ENCODE measurements at regions not wholly inside any gene's neighbourhood (a gene's known extent, or its start where the extent isn't known, plus 50 kb on each side); places are given as distances from the start of the nearest gene placed in this dataset.

DNA sequence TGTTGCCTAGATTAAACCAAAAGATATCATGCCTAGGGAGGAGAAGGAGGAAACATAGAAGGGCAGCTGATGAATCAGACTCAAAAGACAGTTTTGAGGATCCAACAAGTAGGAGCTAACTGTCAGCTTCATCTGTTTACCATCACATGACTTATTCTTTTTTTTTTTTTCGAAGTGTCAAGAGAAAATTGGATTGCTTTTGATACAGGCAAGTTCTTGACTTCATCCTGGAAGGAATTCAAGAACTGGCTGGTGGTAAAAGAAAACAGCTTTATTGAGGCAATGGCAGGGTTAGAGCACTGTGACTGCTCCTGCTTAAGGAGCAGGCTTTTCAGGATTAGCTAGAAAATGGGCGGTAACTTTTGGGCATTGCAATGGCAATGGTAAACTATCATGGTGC lies 227.5 kb upstream of the KCNMB2 start:
- TF ChIP-seq, protein P1, sequence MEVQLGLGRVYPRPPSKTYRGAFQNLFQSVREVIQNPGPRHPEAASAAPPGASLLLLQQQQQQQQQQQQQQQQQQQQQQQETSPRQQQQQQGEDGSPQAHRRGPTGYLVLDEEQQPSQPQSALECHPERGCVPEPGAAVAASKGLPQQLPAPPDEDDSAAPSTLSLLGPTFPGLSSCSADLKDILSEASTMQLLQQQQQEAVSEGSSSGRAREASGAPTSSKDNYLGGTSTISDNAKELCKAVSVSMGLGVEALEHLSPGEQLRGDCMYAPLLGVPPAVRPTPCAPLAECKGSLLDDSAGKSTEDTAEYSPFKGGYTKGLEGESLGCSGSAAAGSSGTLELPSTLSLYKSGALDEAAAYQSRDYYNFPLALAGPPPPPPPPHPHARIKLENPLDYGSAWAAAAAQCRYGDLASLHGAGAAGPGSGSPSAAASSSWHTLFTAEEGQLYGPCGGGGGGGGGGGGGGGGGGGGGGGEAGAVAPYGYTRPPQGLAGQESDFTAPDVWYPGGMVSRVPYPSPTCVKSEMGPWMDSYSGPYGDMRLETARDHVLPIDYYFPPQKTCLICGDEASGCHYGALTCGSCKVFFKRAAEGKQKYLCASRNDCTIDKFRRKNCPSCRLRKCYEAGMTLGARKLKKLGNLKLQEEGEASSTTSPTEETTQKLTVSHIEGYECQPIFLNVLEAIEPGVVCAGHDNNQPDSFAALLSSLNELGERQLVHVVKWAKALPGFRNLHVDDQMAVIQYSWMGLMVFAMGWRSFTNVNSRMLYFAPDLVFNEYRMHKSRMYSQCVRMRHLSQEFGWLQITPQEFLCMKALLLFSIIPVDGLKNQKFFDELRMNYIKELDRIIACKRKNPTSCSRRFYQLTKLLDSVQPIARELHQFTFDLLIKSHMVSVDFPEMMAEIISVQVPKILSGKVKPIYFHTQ (CRISPR knock-in tag; IDR thresholded peaks at IDR 0.05), result no peak
- TF ChIP-seq NFATC4 (CRISPR knock-in tag; IDR thresholded peaks at IDR 0.05), result no peak
- TF ChIP-seq, protein P2, sequence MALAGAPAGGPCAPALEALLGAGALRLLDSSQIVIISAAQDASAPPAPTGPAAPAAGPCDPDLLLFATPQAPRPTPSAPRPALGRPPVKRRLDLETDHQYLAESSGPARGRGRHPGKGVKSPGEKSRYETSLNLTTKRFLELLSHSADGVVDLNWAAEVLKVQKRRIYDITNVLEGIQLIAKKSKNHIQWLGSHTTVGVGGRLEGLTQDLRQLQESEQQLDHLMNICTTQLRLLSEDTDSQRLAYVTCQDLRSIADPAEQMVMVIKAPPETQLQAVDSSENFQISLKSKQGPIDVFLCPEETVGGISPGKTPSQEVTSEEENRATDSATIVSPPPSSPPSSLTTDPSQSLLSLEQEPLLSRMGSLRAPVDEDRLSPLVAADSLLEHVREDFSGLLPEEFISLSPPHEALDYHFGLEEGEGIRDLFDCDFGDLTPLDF (CRISPR knock-in tag; IDR thresholded peaks at IDR 0.05), result no peak
- no peak for TF ChIP-seq SMAD4 (CRISPR knock-in tag; IDR thresholded peaks at IDR 0.05)
- TF ChIP-seq JUN (CRISPR knock-in tag; IDR thresholded peaks at IDR 0.05), result no peak
- no peak for TF ChIP-seq ESRRA (CRISPR knock-in tag; IDR thresholded peaks at IDR 0.05; ENCODE audit: borderline replicate concordance)
- TF ChIP-seq IRF2 (CRISPR knock-in tag; IDR thresholded peaks at IDR 0.05; ENCODE audit: borderline replicate concordance, low read depth), result no peak
- TF ChIP-seq, protein P3, sequence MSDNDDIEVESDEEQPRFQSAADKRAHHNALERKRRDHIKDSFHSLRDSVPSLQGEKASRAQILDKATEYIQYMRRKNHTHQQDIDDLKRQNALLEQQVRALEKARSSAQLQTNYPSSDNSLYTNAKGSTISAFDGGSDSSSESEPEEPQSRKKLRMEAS (CRISPR knock-in tag; IDR thresholded peaks at IDR 0.05), result no peak
- TF ChIP-seq NFE2L1 (CRISPR knock-in tag; IDR thresholded peaks at IDR 0.05), result no peak
- no peak for TF ChIP-seq NR3C1 (CRISPR knock-in tag; conservative IDR thresholded peaks at IDR 0.05; ENCODE audit: low read depth)
- TF ChIP-seq, protein P4, sequence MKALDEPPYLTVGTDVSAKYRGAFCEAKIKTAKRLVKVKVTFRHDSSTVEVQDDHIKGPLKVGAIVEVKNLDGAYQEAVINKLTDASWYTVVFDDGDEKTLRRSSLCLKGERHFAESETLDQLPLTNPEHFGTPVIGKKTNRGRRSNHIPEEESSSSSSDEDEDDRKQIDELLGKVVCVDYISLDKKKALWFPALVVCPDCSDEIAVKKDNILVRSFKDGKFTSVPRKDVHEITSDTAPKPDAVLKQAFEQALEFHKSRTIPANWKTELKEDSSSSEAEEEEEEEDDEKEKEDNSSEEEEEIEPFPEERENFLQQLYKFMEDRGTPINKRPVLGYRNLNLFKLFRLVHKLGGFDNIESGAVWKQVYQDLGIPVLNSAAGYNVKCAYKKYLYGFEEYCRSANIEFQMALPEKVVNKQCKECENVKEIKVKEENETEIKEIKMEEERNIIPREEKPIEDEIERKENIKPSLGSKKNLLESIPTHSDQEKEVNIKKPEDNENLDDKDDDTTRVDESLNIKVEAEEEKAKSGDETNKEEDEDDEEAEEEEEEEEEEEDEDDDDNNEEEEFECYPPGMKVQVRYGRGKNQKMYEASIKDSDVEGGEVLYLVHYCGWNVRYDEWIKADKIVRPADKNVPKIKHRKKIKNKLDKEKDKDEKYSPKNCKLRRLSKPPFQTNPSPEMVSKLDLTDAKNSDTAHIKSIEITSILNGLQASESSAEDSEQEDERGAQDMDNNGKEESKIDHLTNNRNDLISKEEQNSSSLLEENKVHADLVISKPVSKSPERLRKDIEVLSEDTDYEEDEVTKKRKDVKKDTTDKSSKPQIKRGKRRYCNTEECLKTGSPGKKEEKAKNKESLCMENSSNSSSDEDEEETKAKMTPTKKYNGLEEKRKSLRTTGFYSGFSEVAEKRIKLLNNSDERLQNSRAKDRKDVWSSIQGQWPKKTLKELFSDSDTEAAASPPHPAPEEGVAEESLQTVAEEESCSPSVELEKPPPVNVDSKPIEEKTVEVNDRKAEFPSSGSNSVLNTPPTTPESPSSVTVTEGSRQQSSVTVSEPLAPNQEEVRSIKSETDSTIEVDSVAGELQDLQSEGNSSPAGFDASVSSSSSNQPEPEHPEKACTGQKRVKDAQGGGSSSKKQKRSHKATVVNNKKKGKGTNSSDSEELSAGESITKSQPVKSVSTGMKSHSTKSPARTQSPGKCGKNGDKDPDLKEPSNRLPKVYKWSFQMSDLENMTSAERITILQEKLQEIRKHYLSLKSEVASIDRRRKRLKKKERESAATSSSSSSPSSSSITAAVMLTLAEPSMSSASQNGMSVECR (CRISPR knock-in tag; IDR thresholded peaks at IDR 0.05; ENCODE audit: borderline replicate concordance), result no peak
- no peak for TF ChIP-seq MXD4 (CRISPR knock-in tag; IDR thresholded peaks at IDR 0.05; ENCODE audit: borderline replicate concordance)
- TF ChIP-seq TEAD1 (CRISPR knock-in tag; IDR thresholded peaks at IDR 0.05), result no peak
- TF ChIP-seq NR2C2 (CRISPR knock-in tag; IDR thresholded peaks at IDR 0.05), result no peak
- no peak for TF ChIP-seq MYBL2 (CRISPR knock-in tag; IDR thresholded peaks at IDR 0.05)
- no peak overlapping the region for H3K27ac Mint-ChIP-seq
- ChIA-PET CTCF (no interaction called here), POLR2A (interaction anchor here (0.7 kb wide), 1 partner anchor 38 kb away, joined by 3 read pairs; no protein-coding TSS in a partner anchor)
- peaks cover 3% of the 10 kb centered on the region; the same call in 1 of the 2 replicates for H3K9me3 Mint-ChIP-seq
- ATAC-seq (no peak), DNase-seq (ENCODE audit: low spot score) (no peak)
- H3K4me1 Mint-ChIP-seq, result no peaks in the 10 kb centered on the region
- no peaks in the 10 kb centered on the region for H3K27me3 Mint-ChIP-seq (ENCODE audit: low read depth)
- H3K36me3 Mint-ChIP-seq, result no peaks in the 10 kb centered on the region
- no peak overlapping the region for H3K4me3 Mint-ChIP-seq

DNA sequence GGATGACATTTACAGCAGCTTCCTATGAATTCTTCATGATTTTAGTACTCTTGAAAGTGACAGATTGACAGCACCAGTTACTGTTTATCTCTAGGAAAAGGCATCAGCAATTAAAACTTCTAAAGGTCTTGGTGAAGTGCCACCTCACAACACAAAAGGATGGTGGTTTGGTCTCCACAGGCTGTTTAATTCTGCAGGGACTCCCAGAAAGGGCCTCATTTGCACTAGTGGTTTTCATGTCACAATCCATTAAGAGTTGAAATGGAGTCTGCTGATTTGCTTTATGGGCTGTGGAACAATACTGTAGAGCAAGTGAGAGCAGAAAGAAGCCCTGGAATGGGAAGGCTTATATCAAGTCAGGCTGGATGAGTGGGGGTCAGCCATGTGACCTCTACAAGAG lies 225.3 kb upstream of the KCNMB2 start:
- no peak overlapping the region for H3K27ac Mint-ChIP-seq
- H3K4me3 Mint-ChIP-seq, result no peak overlapping the region
- no peak for DNase-seq (ENCODE audit: low spot score)
- no peaks in the 10 kb centered on the region for H3K36me3 Mint-ChIP-seq
- H3K27me3 Mint-ChIP-seq (ENCODE audit: low read depth), result no peaks in the 10 kb centered on the region
- ChIA-PET CTCF (no interaction called here), POLR2A (interaction anchor here (0.6 kb wide), 1 partner anchor 492 kb away, joined by 9 read pairs; no protein-coding TSS in a partner anchor)
- ATAC-seq, result no peak
- TF ChIP-seq JAZF1 (CRISPR knock-in tag; IDR thresholded peaks at IDR 0.05), result no peak
- no peak for TF ChIP-seq ZNF416 (CRISPR knock-in tag; IDR thresholded peaks at IDR 0.05)
- TF ChIP-seq, protein P5, sequence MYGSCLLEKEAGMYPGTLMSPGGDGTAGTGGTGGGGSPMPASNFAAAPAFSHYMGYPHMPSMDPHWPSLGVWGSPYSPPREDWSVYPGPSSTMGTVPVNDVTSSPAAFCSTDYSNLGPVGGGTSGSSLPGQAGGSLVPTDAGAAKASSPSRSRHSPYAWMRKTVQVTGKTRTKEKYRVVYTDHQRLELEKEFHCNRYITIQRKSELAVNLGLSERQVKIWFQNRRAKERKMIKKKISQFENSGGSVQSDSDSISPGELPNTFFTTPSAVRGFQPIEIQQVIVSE (CRISPR knock-in tag; IDR thresholded peaks at IDR 0.05; ENCODE audit: borderline replicate concordance), result no peak
- TF ChIP-seq JUN (CRISPR knock-in tag; IDR thresholded peaks at IDR 0.05), result no peak
- TF ChIP-seq ZBTB21 (CRISPR knock-in tag; IDR thresholded peaks at IDR 0.05; ENCODE audit: borderline replicate concordance), result no peak
- no peak for TF ChIP-seq ZNF671 (CRISPR knock-in tag; IDR thresholded peaks at IDR 0.05)
- no peak for TF ChIP-seq NR3C1 (CRISPR knock-in tag; conservative IDR thresholded peaks at IDR 0.05; ENCODE audit: low read depth)
- no peak for TF ChIP-seq TCF7 (CRISPR knock-in tag; IDR thresholded peaks at IDR 0.05; ENCODE audit: low read depth)
- no peak for TF ChIP-seq NFE2L1 (CRISPR knock-in tag; IDR thresholded peaks at IDR 0.05)
- H3K4me1 Mint-ChIP-seq, result no peaks in the 10 kb centered on the region
- H3K9me3 Mint-ChIP-seq, result no peaks in the 10 kb centered on the region
